ENCODE measurements at regions not wholly inside any gene's neighbourhood (a gene's known extent, or its start where the extent isn't known, plus 50 kb on each side); places are given as distances from the start of the nearest gene placed in this dataset.
"Not testable (repeated sequence)": the region's sequence is repeated elsewhere in the genome, so short reads cannot be mapped to it uniquely, and the experiment has no call there.

- H3K27ac ChIP-seq (ENCODE audit: low read depth, low read length), result no peak overlapping the region
- no peaks in the 10 kb centered on the region for H3K9me3 ChIP-seq (ENCODE audit: insufficient read depth, low read depth, low read length)
- H3K9ac ChIP-seq (ENCODE audit: low read depth, low read length), result no peak overlapping the region
- no peaks in the 10 kb centered on the region for H3K4me1 ChIP-seq (ENCODE audit: insufficient read depth, low read length)
- H3K27me3 ChIP-seq (ENCODE audit: insufficient read depth, low read length), result no peaks in the 10 kb centered on the region
- 89% methylated on average over 3 of the region's 3 CpGs for WGBS
- no peaks in the 10 kb centered on the region for H3K36me3 ChIP-seq (ENCODE audit: insufficient read depth, low read length)
- H3K4me3 ChIP-seq (ENCODE audit: low read length), result no peak overlapping the region
Observed at GRCh38 chr2:19099181-19099580, 259.2 kb downstream of the OSR1 start.

DNA sequence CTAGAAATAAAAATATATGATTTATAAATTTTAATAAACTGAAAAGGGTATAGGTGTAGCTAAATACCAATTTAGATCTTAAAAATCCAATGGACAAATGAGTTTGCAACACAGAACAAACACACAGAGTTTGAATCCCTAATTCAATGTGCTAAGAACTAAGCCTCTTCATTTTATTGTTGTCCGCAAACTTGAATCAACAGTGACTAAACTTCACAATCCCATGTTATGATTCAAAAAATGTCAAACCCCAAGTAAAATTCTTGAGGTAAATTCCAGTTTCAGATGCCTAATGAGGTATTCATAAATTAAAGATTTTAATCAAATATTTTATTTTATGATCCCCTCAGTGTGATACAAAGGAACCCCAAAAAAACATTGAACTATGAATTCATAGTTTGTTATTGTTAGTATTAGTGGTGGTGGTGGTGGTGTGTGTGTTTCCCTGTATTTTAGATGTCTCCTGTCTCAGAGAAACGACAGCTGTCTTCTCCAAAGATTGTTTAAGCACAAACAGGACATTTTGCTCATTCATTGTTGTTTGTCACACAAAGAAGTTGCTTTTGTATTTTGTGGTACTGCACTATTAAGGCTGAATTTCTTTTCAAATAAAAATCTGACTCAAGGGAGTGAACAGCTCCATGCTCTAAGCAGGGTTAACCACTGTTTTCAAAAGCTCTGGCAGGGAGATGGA is 259.8 kb downstream of the OSR1 start:
- no peaks in the 10 kb centered on the region for H3K4me1 ChIP-seq (ENCODE audit: insufficient read depth, low read length)
- H3K27ac ChIP-seq (ENCODE audit: low read depth, low read length), result no peak overlapping the region
- no peaks in the 10 kb centered on the region for H3K36me3 ChIP-seq (ENCODE audit: insufficient read depth, low read length)
- no peak overlapping the region for H3K4me3 ChIP-seq (ENCODE audit: low read length)
- no peaks in the 10 kb centered on the region for H3K27me3 ChIP-seq (ENCODE audit: insufficient read depth, low read length)
- WGBS, result 95% methylated on average over 2 of the region's 2 CpGs
- H3K9me3 ChIP-seq (ENCODE audit: insufficient read depth, low read depth, low read length), result no peaks in the 10 kb centered on the region
- no peak overlapping the region for H3K9ac ChIP-seq (ENCODE audit: low read depth, low read length)

GRCh38 chr2:19089476-19089875 is 268.9 kb downstream of the OSR1 start:
- H3K4me3 ChIP-seq (ENCODE audit: low read length); H3K9ac ChIP-seq (ENCODE audit: low read depth, low read length); H3K27me3 ChIP-seq (ENCODE audit: insufficient read depth, low read length); H3K36me3 ChIP-seq (ENCODE audit: insufficient read depth, low read length); H3K9me3 ChIP-seq (ENCODE audit: insufficient read depth, low read depth, low read length): not testable (repeated sequence)
- 55% methylated on average over 5 of the region's 5 CpGs for WGBS
- Histone ChIP-seq H3K4me1 (ENCODE audit: insufficient read depth, low read length) (peaks cover 21% of the 10 kb centered on the region), H3K27ac (ENCODE audit: low read depth, low read length) (peak overlapping the region; percentile 35; the same call in 1 of the 2 replicates)

- H3K9ac ChIP-seq (ENCODE audit: low read depth, low read length), result peak overlapping the region; percentile 55; the same call in 1 of the 2 replicates
- peak overlapping the region; percentile 96 for H3K27ac ChIP-seq (ENCODE audit: low read depth, low read length)
- no peaks in the 10 kb centered on the region for H3K9me3 ChIP-seq (ENCODE audit: insufficient read depth, low read depth, low read length)
- H3K4me3 ChIP-seq (ENCODE audit: low read length), result no peak overlapping the region
- peaks cover 24% of the 10 kb centered on the region for H3K4me1 ChIP-seq (ENCODE audit: insufficient read depth, low read length)
- 8% methylated on average over 3 of the region's 3 CpGs for WGBS
- H3K27me3 ChIP-seq (ENCODE audit: insufficient read depth, low read length), result no peaks in the 10 kb centered on the region
- H3K36me3 ChIP-seq (ENCODE audit: insufficient read depth, low read length), result no peaks in the 10 kb centered on the region
Observed at GRCh38 chr2:19086231-19086651, 272.2 kb downstream of the OSR1 start.

- Histone ChIP-seq H3K36me3 (ENCODE audit: insufficient read depth, low read length) (no peaks in the 10 kb centered on the region), H3K4me3 (ENCODE audit: low read length) (no peak overlapping the region), H3K9ac (ENCODE audit: low read depth, low read length) (no peak overlapping the region), H3K9me3 (ENCODE audit: insufficient read depth, low read depth, low read length) (no peaks in the 10 kb centered on the region), H3K27ac (ENCODE audit: low read depth, low read length) (no peak overlapping the region), H3K27me3 (ENCODE audit: insufficient read depth, low read length) (no peaks in the 10 kb centered on the region), H3K4me1 (ENCODE audit: insufficient read depth, low read length) (peaks cover 16% of the 10 kb centered on the region)
Observed at GRCh38 chr2:19078709-19079108, 279.7 kb downstream of the OSR1 start.

DNA sequence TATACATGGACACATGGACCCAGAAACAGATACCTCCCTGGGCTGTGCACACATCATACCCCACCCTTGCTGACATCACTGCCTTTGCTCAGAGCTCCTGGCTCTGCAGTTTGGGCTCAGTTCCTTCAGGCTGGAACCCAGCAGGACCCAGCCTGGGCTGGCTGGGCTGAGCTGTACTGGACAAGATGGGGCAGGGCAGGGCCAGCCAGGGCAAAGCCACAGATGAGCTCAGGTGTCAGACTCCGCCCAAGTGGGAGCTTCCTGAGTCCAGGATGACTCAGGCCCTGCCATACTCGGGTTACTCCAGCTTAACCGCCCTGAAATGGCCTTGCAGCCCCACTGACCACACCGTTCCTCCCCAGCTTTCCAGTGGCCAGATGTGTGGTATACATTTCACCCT is 284.9 kb downstream of the OSR1 start:
- Histone ChIP-seq H3K27ac (ENCODE audit: low read depth, low read length) (no peak overlapping the region), H3K27me3 (ENCODE audit: insufficient read depth, low read length) (no peaks in the 10 kb centered on the region), H3K9ac (ENCODE audit: low read depth, low read length) (no peak overlapping the region), H3K4me1 (ENCODE audit: insufficient read depth, low read length) (peaks cover 6% of the 10 kb centered on the region), H3K4me3 (ENCODE audit: low read length) (no peak overlapping the region), H3K36me3 (ENCODE audit: insufficient read depth, low read length) (no peaks in the 10 kb centered on the region), H3K9me3 (ENCODE audit: insufficient read depth, low read depth, low read length) (no peaks in the 10 kb centered on the region)
- whole genome bisulfite sequencing, result 79% methylated on average over 4 of the region's 4 CpGs

GRCh38 chr2:19072161-19072560 is 286.3 kb downstream of the OSR1 start:
- no peaks in the 10 kb centered on the region for H3K9me3 ChIP-seq (ENCODE audit: insufficient read depth, low read depth, low read length)
- no peak overlapping the region for H3K4me3 ChIP-seq (ENCODE audit: low read length)
- H3K27ac ChIP-seq (ENCODE audit: low read depth, low read length), result no peak overlapping the region
- H3K9ac ChIP-seq (ENCODE audit: low read depth, low read length), result no peak overlapping the region
- peaks cover 6% of the 10 kb centered on the region for H3K4me1 ChIP-seq (ENCODE audit: insufficient read depth, low read length)
- no peaks in the 10 kb centered on the region for H3K36me3 ChIP-seq (ENCODE audit: insufficient read depth, low read length)
- no peaks in the 10 kb centered on the region for H3K27me3 ChIP-seq (ENCODE audit: insufficient read depth, low read length)
- 96% methylated on average over 2 of the region's 2 CpGs for WGBS

- Histone ChIP-seq H3K9ac (ENCODE audit: low read depth, low read length) (no peak overlapping the region), H3K27ac (ENCODE audit: low read depth, low read length) (no peak overlapping the region), H3K4me1 (ENCODE audit: insufficient read depth, low read length) (peaks cover 6% of the 10 kb centered on the region), H3K9me3 (ENCODE audit: insufficient read depth, low read depth, low read length) (no peaks in the 10 kb centered on the region), H3K4me3 (ENCODE audit: low read length) (no peak overlapping the region), H3K36me3 (ENCODE audit: insufficient read depth, low read length) (no peaks in the 10 kb centered on the region), H3K27me3 (ENCODE audit: insufficient read depth, low read length) (no peaks in the 10 kb centered on the region)
- WGBS, result 90% methylated on average over 4 of the region's 4 CpGs
Observed at GRCh38 chr2:19070886-19071285, 287.5 kb downstream of the OSR1 start.

GRCh38 chr2:19068206-19068605 is 290.2 kb downstream of the OSR1 start:
- H3K9me3 ChIP-seq (ENCODE audit: insufficient read depth, low read depth, low read length), result no peaks in the 10 kb centered on the region
- H3K27me3 ChIP-seq (ENCODE audit: insufficient read depth, low read length), result no peaks in the 10 kb centered on the region
- H3K36me3 ChIP-seq (ENCODE audit: insufficient read depth, low read length), result no peaks in the 10 kb centered on the region
- H3K4me3 ChIP-seq (ENCODE audit: low read length), result no peak overlapping the region
- 95% methylated on average over 2 of the region's 2 CpGs for WGBS
- H3K27ac ChIP-seq (ENCODE audit: low read depth, low read length), result no peak overlapping the region
- H3K4me1 ChIP-seq (ENCODE audit: insufficient read depth, low read length), result peaks cover 13% of the 10 kb centered on the region
- no peak overlapping the region for H3K9ac ChIP-seq (ENCODE audit: low read depth, low read length)

DNA sequence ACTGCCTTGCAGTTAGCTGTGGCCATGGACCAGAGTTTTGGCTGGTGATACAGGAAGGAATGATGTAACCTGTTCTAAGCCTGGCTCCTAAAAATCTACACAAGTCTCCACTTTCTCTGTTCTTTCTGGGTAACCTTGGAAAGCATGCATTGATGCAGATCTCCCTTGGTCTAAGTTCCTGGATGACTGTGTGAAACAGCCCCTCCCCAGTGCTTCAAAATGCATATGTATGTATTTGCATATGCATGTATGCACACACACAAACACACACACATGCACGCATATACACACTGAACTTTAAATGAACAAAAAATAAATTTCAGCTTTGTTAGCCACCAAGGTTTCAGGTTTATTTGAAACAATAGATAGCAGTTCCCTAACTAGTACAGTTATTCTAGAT is 296.1 kb downstream of the OSR1 start:
- no peaks in the 10 kb centered on the region for H3K36me3 ChIP-seq (ENCODE audit: insufficient read depth, low read length)
- H3K27ac ChIP-seq (ENCODE audit: low read depth, low read length), result no peak overlapping the region
- no peak overlapping the region for H3K9ac ChIP-seq (ENCODE audit: low read depth, low read length)
- H3K9me3 ChIP-seq (ENCODE audit: insufficient read depth, low read depth, low read length), result no peaks in the 10 kb centered on the region
- peaks cover 46% of the 10 kb centered on the region for H3K4me1 ChIP-seq (ENCODE audit: insufficient read depth, low read length)
- 100% methylated on average over 1 of the region's 1 CpG for WGBS
- no peak overlapping the region for H3K4me3 ChIP-seq (ENCODE audit: low read length)
- H3K27me3 ChIP-seq (ENCODE audit: insufficient read depth, low read length), result no peaks in the 10 kb centered on the region

- H3K4me1 ChIP-seq (ENCODE audit: insufficient read depth, low read length), result peaks cover 42% of the 10 kb centered on the region
- WGBS, result no CpG with 5 or more reads among the region's 1 CpG
- no peaks in the 10 kb centered on the region for H3K9me3 ChIP-seq (ENCODE audit: insufficient read depth, low read depth, low read length)
- H3K9ac ChIP-seq (ENCODE audit: low read depth, low read length), result peak overlapping the region; percentile 54; the same call in 1 of the 2 replicates
- no peaks in the 10 kb centered on the region for H3K27me3 ChIP-seq (ENCODE audit: insufficient read depth, low read length)
- no peaks in the 10 kb centered on the region for H3K36me3 ChIP-seq (ENCODE audit: insufficient read depth, low read length)
- H3K4me3 ChIP-seq (ENCODE audit: low read length), result no peak overlapping the region; the same call in 1 of the 2 replicates
- H3K27ac ChIP-seq (ENCODE audit: low read depth, low read length), result peak overlapping the region; percentile 67
Observed at GRCh38 chr2:19059076-19059475, 299.3 kb downstream of the OSR1 start.

All from HUES64 (cell line).